GM23338 (cell line): ENCODE measurements at regions not wholly inside any gene's neighbourhood (a gene's known extent, or its start where the extent isn't known, plus 50 kb on each side); places are given as distances from the start of the nearest gene placed in this dataset.
"Not testable (repeated sequence)": the region's sequence is repeated elsewhere in the genome, so short reads cannot be mapped to it uniquely, and the experiment has no call there.

Source experiments
- ATAC-seq: fragments of 200-7000 bp; cut with Tn5 transposase; 3 replicates; pipeline ENCODE4 v1.9.1; 2020
- DNase-seq: peaks from one replicate; pipeline ENCODE4 v3.0.0-alpha.2; 2015; ENCODE audit warnings: low spot score
- H2AFZ ChIP-seq: fragments of 200-600 bp; sonication (generic); 2 replicates; pipeline ENCODE4 v1.8.0; 2016; ENCODE audit warnings: antibody characterized with exemption, mild to moderate bottlenecking, moderate library complexity
- H3F3A ChIP-seq: fragments of 200-600 bp; sonication (generic); replicated peaks from 2 replicates; pipeline ENCODE4 v1.8.0; 2017; ENCODE audit warnings: antibody characterized with exemption, mixed run types, low read depth
- H3K27ac ChIP-seq: fragments of 200-600 bp; sonication (generic); 2 replicates; pipeline ENCODE4 v1.6.1; 2016; ENCODE audit warnings: low read depth
- H3K27me3 ChIP-seq: fragments of 200-600 bp; sonication (generic); 2 replicates; pipeline ENCODE4 v1.8.0; 2016; ENCODE audit warnings: mild to moderate bottlenecking, mixed run types, moderate library complexity; ENCODE audit not compliant: insufficient read depth
- H3K36me3 ChIP-seq: fragments of 200-600 bp; sonication (generic); 2 replicates; pipeline ENCODE4 v1.8.0; 2016; ENCODE audit warnings: mild to moderate bottlenecking; ENCODE audit not compliant: insufficient read depth
- H3K4me1 ChIP-seq: fragments of 200-600 bp; sonication (generic); 2 replicates; pipeline ENCODE4 v1.8.0; 2016; ENCODE audit warnings: mild to moderate bottlenecking, moderate library complexity; ENCODE audit not compliant: insufficient read depth
- H3K4me2 ChIP-seq: fragments of 200-600 bp; sonication (generic); 2 replicates; pipeline ENCODE4 v1.7.1; 2017; ENCODE audit warnings: mixed run types
- H3K4me3 ChIP-seq: fragments of 200-600 bp; sonication (generic); 2 replicates; pipeline ENCODE4 v1.6.1; 2016; ENCODE audit warnings: mixed run types
- H3K79me2 ChIP-seq: fragments of 200-600 bp; sonication (generic); replicated peaks from 2 replicates; pipeline ENCODE4 v1.8.0; 2017; ENCODE audit warnings: mild to moderate bottlenecking; ENCODE audit not compliant: insufficient read depth
- H3K9me2 ChIP-seq: fragments of 200-600 bp; sonication (generic); 2 replicates; pipeline ENCODE4 v1.8.0; 2017; ENCODE audit not compliant: insufficient read depth
- H4K20me1 ChIP-seq: fragments of 200-600 bp; sonication (generic); replicated peaks from 2 replicates; pipeline ENCODE4 v1.8.0; 2017; ENCODE audit warnings: mild to moderate bottlenecking; ENCODE audit not compliant: insufficient read depth
- H3K27ac Mint-ChIP-seq: 2 replicates; pipeline ENCODE4 v1.8.0; 2020; ENCODE audit warnings: inconsistent platforms, mild to moderate bottlenecking, moderate library complexity, mixed read lengths
- H3K27me3 Mint-ChIP-seq: 3 replicates; pipeline ENCODE4 v1.8.0; 2022; ENCODE audit warnings: low read depth, mild to moderate bottlenecking, moderate library complexity, mixed read lengths, inconsistent platforms; ENCODE audit not compliant: insufficient read depth, poor library complexity
- H3K36me3 Mint-ChIP-seq: 3 replicates; pipeline ENCODE4 v1.8.0; 2021; ENCODE audit warnings: low read depth, mild to moderate bottlenecking, inconsistent platforms, moderate library complexity, mixed read lengths
- H3K4me1 Mint-ChIP-seq: 3 replicates; pipeline ENCODE4 v1.8.0; 2020; ENCODE audit warnings: mild to moderate bottlenecking, inconsistent platforms, mixed read lengths
- H3K4me3 Mint-ChIP-seq: 3 replicates; pipeline ENCODE4 v1.8.0; 2021; ENCODE audit warnings: moderate library complexity, mild to moderate bottlenecking, inconsistent platforms, mixed read lengths
- H3K9me3 Mint-ChIP-seq: 3 replicates; pipeline ENCODE4 v1.8.0; 2020; ENCODE audit warnings: moderate library complexity, mild to moderate bottlenecking, inconsistent platforms, mixed read lengths
- CREB1 ChIP-seq: fragments of 250-450 bp; sonication (Bioruptor Pico); IDR thresholded peaks from 2 replicates; pipeline ENCODE4 v1.5.0; 2020; ENCODE audit warnings: low read depth, mild to moderate bottlenecking, moderate library complexity
- EZH2 ChIP-seq: fragments of 200-600 bp; sonication (generic); IDR thresholded peaks from one replicate; pipeline ENCODE4 v1.8.0; 2017; ENCODE audit warnings: antibody characterized with exemption, mild to moderate bottlenecking, low read depth; ENCODE audit not compliant: unreplicated experiment
- EZH2phosphoT487 ChIP-seq: fragments of 200-600 bp; sonication (generic); IDR thresholded peaks from one replicate; pipeline ENCODE4 v1.8.1; 2018; ENCODE audit warnings: antibody characterized with exemption; ENCODE audit not compliant: unreplicated experiment
- POLR2AphosphoS5 ChIP-seq: IDR thresholded peaks from 2 replicates; pipeline ENCODE4 v1.6.1; 2016; ENCODE audit warnings: antibody characterized with exemption, low read depth
- TF ChIP-seq, protein P1 (sequence below): IDR thresholded peaks from 2 replicates; pipeline ENCODE4 v1.6.1; 2016; ENCODE audit warnings: antibody characterized with exemption
- TF ChIP-seq, protein P2 (sequence below): IDR thresholded peaks from one replicate; pipeline ENCODE4 v1.6.1; 2018; ENCODE audit warnings: antibody characterized with exemption; ENCODE audit not compliant: unreplicated experiment

DNA sequence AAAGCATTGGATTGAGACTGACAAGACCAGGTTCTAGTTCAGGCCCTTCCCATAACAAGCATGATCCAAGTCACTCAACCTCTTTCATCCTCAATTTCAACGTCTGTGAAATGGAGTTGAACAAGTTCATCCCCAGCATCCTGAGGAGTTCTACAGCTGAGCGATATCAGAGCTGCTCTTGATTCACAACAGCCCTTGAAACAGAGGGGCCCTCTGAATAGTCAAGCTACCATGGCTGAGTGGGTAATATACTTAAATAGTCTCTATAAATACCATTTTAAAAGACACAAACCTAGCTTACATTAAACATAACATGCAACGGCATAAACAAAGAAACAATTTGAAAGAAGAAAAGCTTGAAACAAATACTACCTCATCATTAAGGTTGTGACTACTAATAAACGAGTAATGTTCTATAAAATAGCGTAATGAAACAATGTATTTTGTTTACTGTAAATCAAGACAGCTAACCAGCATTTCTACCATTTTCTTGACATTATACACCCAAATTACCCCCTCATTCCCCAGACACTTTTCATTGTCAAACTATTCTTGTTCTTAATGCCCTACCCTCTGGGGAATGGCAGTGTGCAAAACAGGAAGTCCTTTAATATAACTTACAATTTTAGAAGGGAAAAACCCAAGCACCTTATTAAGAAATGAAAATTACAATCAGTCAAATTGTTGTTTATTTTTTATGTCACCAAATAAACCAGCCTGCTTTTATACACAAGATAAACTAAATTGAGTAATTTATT, 202.3 kb downstream of the PARM1 start:
- Mint-ChIP-seq H3K36me3 (0 out of 3 replicates have a peak, but pooled peaks cover 3% of the 10 kb centered on the region), H3K4me3 (no peak overlapping the region), H3K27me3 (no peaks in the 10 kb centered on the region), H3K9me3 (no peaks in the 10 kb centered on the region; the same call in 2 of the 3 replicates), H3K27ac (no peak overlapping the region), H3K4me1 (no peaks in the 10 kb centered on the region)
- Histone ChIP-seq H2AFZ (no peak overlapping the region), H3K4me3 (no peak overlapping the region), H3K27ac (no peak overlapping the region), H3K4me1 (no peaks in the 10 kb centered on the region), H3K27me3 (no peaks in the 10 kb centered on the region), H3K36me3 (no peaks in the 10 kb centered on the region), H3K9me2 (no peaks in the 10 kb centered on the region), H3K79me2 (no peaks in the 10 kb centered on the region), H3F3A (no peaks in the 10 kb centered on the region), H4K20me1 (no peaks in the 10 kb centered on the region), H3K4me2 (no peak overlapping the region)
- ATAC-seq: no peak
- DNase-seq: no peak
- no peak for TF ChIP-seq EZH2phosphoT487
- TF ChIP-seq CREB1 (CRISPR knock-in tag): no peak
- no peak for TF ChIP-seq EZH2
- TF ChIP-seq POLR2AphosphoS5: no peak
- TF ChIP-seq, protein P1, sequence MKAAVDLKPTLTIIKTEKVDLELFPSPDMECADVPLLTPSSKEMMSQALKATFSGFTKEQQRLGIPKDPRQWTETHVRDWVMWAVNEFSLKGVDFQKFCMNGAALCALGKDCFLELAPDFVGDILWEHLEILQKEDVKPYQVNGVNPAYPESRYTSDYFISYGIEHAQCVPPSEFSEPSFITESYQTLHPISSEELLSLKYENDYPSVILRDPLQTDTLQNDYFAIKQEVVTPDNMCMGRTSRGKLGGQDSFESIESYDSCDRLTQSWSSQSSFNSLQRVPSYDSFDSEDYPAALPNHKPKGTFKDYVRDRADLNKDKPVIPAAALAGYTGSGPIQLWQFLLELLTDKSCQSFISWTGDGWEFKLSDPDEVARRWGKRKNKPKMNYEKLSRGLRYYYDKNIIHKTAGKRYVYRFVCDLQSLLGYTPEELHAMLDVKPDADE: no peak
- TF ChIP-seq, protein P2, sequence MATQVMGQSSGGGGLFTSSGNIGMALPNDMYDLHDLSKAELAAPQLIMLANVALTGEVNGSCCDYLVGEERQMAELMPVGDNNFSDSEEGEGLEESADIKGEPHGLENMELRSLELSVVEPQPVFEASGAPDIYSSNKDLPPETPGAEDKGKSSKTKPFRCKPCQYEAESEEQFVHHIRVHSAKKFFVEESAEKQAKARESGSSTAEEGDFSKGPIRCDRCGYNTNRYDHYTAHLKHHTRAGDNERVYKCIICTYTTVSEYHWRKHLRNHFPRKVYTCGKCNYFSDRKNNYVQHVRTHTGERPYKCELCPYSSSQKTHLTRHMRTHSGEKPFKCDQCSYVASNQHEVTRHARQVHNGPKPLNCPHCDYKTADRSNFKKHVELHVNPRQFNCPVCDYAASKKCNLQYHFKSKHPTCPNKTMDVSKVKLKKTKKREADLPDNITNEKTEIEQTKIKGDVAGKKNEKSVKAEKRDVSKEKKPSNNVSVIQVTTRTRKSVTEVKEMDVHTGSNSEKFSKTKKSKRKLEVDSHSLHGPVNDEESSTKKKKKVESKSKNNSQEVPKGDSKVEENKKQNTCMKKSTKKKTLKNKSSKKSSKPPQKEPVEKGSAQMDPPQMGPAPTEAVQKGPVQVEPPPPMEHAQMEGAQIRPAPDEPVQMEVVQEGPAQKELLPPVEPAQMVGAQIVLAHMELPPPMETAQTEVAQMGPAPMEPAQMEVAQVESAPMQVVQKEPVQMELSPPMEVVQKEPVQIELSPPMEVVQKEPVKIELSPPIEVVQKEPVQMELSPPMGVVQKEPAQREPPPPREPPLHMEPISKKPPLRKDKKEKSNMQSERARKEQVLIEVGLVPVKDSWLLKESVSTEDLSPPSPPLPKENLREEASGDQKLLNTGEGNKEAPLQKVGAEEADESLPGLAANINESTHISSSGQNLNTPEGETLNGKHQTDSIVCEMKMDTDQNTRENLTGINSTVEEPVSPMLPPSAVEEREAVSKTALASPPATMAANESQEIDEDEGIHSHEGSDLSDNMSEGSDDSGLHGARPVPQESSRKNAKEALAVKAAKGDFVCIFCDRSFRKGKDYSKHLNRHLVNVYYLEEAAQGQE: no peak

DNA sequence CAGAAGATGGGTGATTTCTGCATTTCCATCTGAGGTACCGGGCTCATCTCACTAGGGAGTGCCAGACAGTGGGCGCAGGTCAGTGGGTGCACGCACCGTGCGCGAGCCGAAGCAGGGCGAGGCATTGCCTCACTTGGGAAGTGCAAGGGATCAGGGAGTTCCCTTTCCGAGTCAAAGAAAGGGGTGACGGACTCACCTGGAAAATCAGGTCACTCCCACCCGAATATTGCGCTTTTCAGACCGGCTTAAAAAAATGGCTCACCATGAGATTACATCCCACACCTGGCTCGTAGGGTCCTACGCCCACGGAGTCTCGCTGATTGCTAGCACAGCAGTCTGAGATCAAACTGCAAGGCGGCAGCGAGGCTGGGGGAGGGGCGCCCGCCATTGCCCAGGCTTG, 194.0 kb downstream of the PARM1 start:
- H3K4me3 Mint-ChIP-seq: peak overlapping the region; percentile 46; the same call in 2 of the 3 replicates
- H2AFZ ChIP-seq: peak overlapping the region; percentile 90
- H3K27me3 Mint-ChIP-seq, H3K27me3 ChIP-seq, DNase-seq, H3K79me2 ChIP-seq, H3K36me3 Mint-ChIP-seq, H3F3A ChIP-seq, H4K20me1 ChIP-seq, H3K4me1 ChIP-seq, H3K9me2 ChIP-seq, H3K36me3 ChIP-seq, ATAC-seq: not testable (repeated sequence)
- peaks cover 13% of the 10 kb centered on the region for H3K9me3 Mint-ChIP-seq
- H3K4me1 Mint-ChIP-seq: peaks cover 12% of the 10 kb centered on the region; the same call in 2 of the 3 replicates
- peak overlapping the region; percentile 48 for H3K4me3 ChIP-seq
- peak overlapping the region; percentile 67 for H3K4me2 ChIP-seq
- peak overlapping the region; percentile 29; the same call in 1 of the 2 replicates for H3K27ac ChIP-seq
- H3K27ac Mint-ChIP-seq: peak overlapping the region; percentile 77; the same call in 1 of the 2 replicates
